HG03039 (cell line): ENCODE measurements at regions not wholly inside any gene's neighbourhood (a gene's known extent, or its start where the extent isn't known, plus 50 kb on each side); places are given as distances from the start of the nearest gene placed in this dataset.
"Not testable (repeated sequence)": the region's sequence is repeated elsewhere in the genome, so short reads cannot be mapped to it uniquely, and the experiment has no call there.

Source experiments
- ATAC-seq: cut with Tn5 transposase; IDR thresholded peaks from one replicate; pipeline ENCODE4 v1.9.1; 2021; ENCODE audit warnings: mild to moderate bottlenecking, moderate library complexity; ENCODE audit not compliant: unreplicated experiment

DNA sequence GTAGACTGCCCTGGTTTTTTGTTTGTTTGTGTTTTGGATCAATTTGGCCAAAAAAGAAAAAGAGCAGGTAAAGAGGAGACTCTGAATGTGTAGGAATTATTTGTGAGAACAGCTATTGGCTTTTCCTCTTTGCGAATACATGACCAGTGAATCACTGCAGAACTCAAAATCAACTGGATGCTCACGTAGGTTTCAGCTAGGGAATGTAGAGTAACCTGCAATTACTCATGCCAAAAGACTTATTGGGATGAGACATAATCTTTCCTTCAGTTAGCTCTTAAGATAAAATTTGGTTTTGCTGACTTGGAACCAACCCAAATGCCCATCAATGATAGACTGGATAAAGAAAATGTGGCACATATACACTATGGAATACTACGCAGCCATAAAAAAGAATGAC is 348.0 kb downstream of the NPR3 start:
- no peak for ATAC-seq

DNA sequence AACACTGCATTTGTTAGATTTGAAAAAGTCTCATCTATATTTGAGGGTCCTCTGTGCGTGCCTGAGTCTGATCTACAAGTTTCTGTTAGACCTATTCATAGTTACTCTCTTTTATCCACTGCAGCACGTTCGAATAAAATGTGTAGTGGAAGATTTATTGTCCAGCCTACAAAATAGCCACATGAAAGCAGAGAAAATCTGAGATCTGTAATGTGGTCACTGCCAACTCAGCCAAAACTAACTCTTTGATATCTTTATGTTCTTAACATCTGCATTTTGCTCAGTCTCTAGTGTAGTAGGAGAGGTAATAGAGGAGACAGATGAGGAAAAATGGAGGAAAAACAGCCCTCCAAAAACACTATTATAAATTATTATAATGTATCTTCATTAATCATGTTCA is 354.0 kb downstream of the NPR3 start:
- no peak for ATAC-seq

DNA sequence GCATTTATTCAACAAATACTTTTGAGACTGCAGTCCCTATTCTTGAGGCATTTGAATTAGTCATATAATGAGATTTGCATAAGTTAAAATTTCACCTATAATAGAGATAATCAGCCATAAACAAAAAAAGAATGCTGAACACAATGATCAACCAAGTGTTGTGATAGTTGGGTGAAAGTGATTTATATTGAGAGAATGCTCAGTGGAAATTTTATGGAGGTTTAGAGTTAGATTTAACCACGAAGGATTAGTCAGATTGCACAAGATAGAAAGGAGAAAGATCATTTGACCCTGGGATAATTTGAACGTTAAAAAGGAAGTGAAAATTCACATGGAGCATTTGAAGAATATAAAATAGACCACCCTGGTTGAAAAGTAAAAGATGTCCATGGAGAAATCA is 356.2 kb downstream of the NPR3 start:
- no peak for ATAC-seq

DNA sequence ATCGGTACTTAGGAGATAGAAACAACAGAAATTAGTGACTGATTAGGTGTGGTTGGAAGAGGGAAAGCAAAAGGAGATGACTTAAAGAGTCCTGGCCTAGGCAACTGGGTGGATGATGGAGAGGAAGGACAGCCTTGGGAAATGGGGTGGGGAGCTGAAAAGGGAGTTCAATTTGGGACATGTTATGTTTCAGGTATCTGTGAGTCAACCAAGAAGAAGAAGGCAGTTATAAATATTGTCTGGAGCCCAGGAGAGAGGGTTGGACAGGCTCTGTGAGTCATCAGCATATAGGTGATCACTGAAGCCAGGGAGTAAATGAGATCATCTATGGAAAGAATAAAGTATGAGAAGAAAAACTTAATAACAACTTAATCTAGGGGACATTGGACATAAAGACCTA is 357.7 kb downstream of the NPR3 start:
- no peak for ATAC-seq

DNA sequence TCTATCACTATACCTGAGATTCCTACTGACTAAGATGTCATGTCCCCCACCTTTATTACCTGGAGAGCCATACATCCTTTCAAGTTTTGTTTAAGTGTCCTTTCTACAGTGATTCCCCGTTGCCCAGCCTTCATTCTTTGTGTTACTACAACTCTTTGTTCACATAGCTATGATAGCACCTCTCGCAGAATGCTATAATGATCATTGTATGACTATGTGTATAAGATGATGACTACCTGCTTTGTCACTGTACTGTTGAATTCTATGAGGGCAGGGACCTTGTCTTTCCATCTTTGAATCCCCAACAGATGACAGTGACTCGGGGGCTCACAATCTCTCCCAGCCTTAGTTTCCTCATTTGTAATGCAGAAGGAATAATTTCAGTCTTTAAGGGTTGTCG is 361.2 kb downstream of the NPR3 start:
- no peak for ATAC-seq

DNA sequence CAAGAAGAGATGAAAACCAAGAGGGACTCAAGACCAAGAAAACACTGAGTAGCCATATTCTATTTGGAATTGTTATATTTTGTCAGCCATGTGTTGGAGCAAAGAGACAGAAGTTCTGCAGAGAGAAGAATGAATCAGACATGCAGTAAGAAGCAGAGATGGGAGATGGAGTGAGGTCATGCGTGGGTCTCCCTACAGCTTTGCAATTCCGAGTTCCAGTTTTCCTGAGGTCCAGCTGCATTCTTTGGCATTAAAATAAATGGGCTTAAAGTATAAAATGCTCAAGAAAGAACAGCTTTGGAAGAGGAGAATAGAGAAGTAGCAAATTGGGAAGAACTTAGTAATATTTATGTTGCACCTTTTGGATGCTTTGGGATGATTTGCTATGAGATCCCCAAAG is 361.6 kb downstream of the NPR3 start:
- ATAC-seq: no peak

DNA sequence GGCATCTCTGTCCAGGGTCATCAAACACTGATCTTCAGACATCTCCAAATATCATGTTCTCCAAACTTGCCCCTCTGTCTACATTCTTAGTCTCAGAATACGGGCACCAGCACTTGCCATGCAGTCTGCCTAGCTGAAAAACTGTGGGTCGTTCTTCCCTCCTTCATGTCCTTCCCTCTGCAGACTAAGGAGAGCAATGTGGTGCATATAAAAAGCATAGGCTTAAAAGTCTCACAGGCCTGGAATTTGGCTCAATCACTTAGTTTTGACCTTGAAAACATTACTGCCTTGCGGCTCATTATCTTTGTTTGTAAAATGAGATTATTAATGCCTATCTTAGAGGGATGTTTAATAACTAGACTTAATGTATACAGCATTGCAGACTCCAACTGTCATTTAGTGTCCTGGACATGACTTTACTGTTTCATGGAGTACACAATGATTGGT is 362.8 kb downstream of the NPR3 start:
- no peak for ATAC-seq

DNA sequence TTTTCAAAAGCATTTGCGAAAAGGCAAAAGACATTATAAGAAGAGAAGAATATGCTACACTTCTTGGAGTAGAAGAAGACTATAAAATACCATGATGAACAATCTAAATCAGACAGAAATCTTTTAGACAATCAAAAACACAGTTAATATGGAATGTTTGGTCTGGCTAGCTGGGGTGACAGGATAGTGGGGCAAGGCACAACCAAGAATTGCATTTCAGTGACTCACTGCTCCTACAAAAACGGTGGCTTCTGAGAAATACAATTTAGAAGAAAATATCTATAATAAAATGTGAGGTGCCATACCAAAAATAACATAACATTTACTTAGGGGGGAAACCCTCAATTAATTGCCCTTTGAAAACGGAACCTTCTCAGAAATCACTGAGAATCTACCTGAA is 363.4 kb downstream of the NPR3 start:
- no peak for ATAC-seq

DNA sequence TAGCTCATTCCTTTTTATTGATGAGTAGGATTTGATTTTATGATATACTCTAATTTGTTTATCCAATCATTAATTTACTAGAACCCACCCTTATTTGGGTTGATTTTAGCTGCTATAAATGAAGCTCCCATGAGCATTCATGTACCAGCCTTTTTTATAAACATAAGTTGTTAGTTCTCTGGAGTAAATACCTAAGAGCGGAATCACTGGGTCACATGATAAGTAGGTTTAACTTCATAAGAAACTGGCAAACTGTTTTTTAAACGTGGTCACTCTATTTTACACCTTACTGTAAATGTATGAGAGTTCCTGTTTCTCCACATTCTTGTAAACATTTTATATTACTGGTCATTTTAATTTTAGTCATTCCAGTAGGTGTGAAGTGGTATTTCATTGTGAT is 364.6 kb downstream of the NPR3 start:
- no peak for ATAC-seq

DNA sequence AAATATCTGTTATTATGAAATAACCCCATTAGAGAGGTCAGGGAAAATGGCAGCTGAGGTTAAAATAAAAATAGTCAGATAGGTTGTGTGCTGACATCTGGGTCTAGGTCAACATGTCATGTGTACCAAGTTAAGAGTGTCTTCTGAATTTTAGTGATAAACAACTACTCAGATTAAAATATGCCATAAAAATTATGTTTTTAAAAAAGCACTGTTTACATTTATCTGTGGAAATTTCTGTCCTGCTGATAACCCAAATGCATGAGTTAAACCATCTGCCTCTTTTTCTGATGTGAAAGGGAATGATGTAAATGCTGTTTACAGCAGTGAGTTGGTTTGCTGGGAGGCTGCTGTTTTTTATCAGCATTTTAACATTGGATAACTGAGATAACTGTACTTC is 361.2 kb upstream of the TARS1 start:
- no peak for ATAC-seq

DNA sequence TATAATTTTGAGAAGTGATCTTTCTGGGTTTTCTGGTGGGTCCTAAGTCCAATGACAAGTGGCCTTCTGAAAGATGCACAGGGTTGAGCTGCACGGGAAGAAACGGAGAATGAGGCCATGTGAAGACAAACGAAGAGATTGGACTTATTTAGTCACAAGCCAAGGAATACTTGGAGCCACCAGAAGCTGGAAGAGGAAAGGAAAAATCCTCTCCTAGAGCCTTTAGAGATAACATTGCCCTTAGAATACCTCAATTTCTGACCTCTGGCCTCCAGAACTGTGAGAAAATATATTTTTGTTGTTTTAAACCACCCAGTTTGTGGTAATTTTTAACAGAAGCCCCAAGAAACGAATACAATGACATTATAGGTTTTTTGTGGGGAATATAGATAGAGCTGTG is 360.5 kb upstream of the TARS1 start:
- no peak for ATAC-seq

DNA sequence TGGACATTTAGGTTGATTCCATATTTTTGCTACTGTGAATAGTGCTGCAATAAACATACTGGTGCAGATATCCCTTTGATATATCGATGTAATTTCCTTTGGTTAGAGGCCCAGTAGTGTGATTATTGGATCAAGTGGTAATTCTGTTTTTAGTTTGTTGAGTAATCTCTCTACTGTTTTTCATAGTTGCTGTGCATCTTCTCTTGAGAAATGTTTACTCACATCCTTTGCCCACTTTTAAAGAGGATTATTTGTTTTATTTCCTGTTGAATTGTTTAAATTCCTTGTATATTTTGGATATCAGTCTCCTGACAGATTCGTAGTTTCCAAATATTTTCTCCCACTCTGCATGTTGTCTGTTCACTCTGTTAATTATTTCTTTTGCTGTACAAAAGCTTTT is 352.6 kb upstream of the TARS1 start:
- ATAC-seq: no peak

DNA sequence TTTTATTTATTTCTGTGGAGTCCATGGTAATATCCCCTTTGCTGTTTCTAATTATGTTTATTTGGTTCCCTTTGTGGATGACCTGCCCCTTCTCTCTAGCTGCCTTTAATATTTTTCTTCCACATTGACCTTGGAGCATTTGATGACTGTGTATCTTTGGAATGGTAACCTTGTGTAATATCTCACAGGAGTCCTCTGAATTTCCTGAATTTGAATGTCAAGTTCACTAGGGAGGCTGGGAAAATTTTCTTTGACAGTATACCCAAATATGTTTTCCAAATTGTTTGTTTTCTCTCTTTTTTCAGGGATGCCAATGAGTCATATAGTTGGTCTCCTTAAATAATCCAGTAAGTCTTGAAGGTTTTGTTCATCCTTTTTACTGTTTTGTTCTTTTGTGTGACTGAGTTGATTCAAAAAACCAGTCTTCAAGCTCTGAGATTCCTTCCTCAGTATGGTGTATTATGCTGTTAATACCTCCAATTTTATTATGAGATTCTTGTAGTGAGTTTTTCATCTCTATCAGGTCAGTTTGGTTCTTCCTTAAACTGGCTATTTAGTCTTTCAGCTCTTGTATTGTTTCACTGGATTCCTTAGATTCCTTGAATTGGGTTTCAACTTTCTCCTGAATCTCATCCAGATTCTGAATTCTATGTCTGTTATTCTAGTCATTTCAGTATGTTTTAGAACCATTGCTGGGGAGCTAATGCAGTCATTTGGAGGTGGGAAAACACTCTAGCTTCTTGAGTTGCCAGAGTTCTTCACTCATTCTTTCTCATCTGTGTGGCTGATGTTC is 349.0 kb upstream of the TARS1 start:
- no peak for ATAC-seq

DNA sequence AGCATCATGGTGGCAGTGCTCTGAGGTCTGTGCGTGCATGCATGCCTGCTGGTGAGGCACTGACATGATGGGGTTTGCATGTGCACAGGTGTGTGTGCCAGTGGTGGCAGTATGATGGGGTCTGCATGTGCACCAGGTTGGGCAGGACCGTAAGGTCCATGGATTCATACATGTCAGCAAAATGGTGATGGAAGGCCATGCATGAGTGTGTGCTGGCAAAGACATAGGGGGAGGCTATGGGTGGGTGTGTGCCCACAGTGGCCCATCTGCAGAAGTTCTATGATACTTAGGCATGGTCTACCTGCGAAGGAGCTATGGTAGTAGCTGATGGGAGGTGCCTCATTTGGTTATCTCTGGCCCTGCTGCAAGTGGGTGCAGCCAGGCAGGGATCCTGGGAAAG is 348.0 kb upstream of the TARS1 start:
- no peak for ATAC-seq

DNA sequence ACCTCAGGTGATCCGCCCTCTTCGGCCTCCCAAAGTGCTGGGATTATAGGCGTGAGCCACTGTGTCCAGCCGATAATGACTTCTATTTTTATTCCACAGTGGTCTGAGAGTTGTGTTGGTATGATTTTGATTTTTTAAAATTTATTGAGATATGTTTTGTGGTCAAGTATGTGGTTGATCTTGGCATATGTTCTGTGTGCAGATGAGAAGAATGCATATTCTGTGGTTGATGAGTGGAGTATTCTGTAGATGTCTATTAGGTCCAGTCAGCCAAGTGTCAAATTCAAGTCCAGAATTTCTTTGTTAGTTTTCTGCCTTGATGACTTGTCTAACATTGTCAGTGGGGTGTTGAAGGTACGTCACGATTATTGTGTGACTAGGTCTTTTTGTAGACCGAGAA is 338.2 kb upstream of the TARS1 start:
- ATAC-seq: no peak

DNA sequence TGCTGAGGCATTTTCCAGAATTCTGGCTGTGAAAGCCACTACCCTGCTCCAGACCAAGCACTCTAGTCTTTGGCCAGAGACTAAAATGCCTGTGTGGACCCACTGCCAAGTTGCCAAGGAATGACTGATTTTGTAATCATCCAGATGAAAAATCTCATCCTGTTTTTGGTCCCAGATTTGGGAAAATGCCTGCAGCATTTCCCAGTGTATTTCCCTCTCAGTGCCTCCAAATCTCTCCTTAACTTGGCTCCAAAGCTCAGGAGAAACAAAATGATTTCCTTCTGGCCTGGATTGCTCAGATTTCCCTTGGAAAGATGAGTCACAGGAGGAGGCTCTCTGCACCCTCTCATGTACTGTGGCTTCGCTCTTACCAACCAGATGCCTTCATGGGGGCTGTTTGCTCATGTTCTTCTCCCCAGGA is 335.2 kb upstream of the TARS1 start:
- ATAC-seq: no peak

DNA sequence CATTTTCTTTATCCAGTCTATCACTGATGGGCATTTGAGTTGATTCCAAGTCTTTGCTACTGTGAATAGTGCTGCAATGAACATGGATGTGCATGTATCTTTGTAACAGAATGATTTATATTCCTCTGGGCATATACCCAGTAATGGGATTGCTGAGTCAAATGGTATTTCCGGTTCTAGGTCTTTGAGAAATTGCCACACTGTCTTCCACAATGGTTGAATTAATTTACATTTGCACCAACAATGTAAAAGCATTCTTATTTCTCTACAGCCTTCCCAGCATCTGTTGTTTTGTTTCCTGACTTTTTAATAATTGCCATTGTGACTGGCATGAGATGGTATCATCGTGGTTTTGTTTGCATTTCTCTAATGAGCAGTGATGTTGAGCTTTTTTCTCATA is 330.3 kb upstream of the TARS1 start:
- not testable (repeated sequence) for ATAC-seq

DNA sequence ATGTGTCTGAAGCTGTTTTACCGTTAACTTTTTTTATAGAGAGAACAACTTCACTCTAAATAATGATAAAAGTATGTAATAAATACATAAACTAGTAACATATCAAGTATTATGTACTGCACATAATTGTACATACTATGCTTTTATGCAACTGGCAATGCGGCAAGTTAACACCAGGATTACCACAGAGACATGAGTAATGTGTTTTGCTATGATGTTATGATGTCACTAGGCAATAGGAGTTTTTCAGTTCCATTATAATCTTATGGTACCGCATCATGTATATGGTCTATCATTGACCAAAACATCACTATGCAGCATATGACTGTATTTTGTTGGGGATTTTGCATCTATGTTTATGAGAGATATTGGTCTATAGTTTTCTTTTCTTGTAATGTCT is 326.4 kb upstream of the TARS1 start:
- ATAC-seq: no peak

DNA sequence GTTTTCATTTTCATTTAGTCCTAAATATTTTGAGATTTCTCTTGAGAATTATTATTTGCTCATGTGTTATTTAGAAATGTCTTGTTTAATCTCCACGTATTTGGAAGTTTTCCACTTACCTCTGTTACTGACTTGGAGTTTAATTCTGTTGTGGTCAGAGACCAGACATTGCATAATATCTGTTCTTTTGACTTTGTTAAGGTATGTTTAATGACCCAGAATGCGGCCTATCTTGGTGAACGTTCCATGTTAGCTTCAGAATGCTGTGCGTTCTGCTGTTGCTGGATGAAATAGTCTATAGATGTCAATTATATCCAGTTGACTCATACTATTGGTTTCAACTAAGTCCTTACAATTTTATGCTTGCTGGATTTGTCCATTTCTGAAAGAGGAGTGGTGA is 325.3 kb upstream of the TARS1 start:
- ATAC-seq: no peak

DNA sequence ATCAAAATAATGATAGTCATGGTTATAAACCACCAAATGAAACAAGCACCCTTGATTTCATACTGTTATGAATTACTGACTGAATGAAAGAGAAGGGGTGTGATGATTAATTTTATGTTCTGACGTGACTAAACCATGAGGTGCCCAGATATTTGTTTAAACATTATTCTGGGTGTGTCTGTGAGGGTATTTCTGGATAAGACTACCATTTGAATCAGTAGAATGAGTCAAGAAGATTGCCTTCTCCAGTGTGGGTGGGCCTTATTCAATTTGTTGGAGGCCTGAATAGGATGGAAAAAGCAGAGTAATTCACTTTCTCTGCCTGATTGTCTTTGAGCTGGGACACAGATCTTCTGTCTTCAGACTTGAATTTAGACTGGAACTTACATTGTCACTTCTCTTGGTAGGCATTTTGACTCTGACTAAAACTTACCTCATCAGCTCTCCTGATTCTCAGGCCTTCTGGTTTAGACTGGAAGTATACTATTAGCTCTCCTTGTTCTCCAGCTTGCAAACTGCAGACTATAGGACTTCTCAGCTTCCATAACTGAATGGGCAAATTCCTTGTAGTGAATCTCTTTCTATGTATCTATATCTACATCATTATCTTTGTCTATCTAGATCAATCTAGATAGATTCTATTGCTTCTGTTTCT is 321.9 kb upstream of the TARS1 start:
- ATAC-seq: no peak

DNA sequence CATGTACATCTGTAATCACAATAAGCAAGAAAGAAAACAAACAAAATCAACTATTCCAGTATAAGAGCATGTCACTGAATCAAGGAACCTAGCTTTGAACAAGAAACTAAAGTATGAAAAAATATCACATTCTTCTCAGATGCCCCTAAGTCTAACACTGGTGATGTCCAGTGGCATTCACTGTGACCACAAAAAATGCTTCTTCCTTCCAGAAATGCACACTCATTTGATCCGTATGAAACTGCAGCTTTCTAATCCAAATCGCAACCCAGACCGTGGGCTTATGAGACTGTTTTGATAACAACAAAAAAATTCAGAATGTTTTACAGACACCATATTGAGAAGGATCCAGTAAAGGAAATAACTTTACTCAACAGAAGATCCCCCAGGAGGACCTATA is 320.1 kb upstream of the TARS1 start:
- ATAC-seq: no peak

DNA sequence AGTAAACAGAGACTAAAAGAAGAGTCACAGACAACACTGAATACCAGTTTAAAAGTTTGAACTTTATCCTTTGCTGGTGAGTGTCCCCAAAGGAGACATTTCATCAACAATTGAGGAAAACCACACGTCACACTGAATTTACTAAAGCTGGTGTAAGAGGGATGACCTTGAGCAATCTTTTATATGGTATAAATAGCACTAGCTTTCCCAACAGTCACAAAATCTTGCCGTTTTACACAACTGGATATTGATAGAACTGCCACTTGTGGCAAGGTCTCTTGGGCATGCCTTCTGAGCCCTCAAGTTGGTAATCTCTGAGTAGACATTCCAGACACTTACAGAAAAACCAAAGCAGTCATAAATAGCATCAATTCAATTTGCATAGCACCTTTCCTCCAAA is 311.5 kb upstream of the TARS1 start:
- no peak for ATAC-seq

DNA sequence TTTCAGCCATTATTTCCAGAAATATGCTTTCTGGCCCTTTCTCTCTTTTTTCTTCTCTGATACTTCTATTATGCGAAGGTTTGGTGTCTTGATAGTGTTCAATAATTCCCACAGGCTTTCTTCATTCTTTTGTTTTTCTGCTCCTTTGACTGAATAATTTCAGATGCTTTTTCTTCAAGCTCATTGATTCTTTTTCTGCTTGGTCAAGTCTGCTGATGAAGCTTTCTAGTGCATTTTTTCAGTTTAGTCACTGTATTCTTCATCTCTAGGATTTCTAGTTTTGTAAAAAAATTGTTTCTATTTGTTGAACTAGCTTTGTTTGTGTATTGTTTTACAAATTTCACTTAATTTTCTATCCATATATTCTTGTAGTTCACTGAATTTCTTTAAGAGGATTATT is 304.0 kb upstream of the TARS1 start:
- no peak for ATAC-seq
